ENCODE measurements at regions not wholly inside any gene's neighbourhood (a gene's known extent, or its start where the extent isn't known, plus 50 kb on each side); places are given as distances from the start of the nearest gene placed in this dataset.

GRCh38 chr2:43044093-43044681, 182.2 kb downstream of the ZFP36L2 start:
- no peaks in the 10 kb centered on the region for H3K27me3 ChIP-seq (ENCODE audit: control insufficient read depth in 2 of 2, insufficient read depth in 2 of 2, low read length in 2 of 2)
- peaks cover 7 to 9% of the 10 kb centered on the region in 2 donors for H3K4me1 ChIP-seq (ENCODE audit: control insufficient read depth in 2 of 2, insufficient read depth in 2 of 2, low read length in 2 of 2)
- no peaks in the 10 kb centered on the region for H3K36me3 ChIP-seq (ENCODE audit: control insufficient read depth in 2 of 2, insufficient read depth in 2 of 2, low read length in 2 of 2)
- no peak overlapping the region for H3K4me3 ChIP-seq (ENCODE audit: low read length in 2 of 2)
- H3K27ac ChIP-seq (ENCODE audit: low read depth in 2 of 2, low read length in 2 of 2): no peak overlapping the region
- no peak overlapping the region for H3K9ac ChIP-seq (ENCODE audit: low read depth in 1 of 2, low read length in 2 of 2)
- no peaks in the 10 kb centered on the region for H3K9me3 ChIP-seq (ENCODE audit: control insufficient read depth in 2 of 2, low read length in 2 of 2)

- Histone ChIP-seq H3K4me1 (ENCODE audit: control insufficient read depth in 2 of 2, insufficient read depth in 2 of 2, low read length in 2 of 2) (peaks cover 7 to 9% of the 10 kb centered on the region in 2 donors), H3K36me3 (ENCODE audit: control insufficient read depth in 2 of 2, insufficient read depth in 2 of 2, low read length in 2 of 2) (no peaks in the 10 kb centered on the region), H3K27me3 (ENCODE audit: control insufficient read depth in 2 of 2, insufficient read depth in 2 of 2, low read length in 2 of 2) (no peaks in the 10 kb centered on the region), H3K4me3 (ENCODE audit: low read length in 2 of 2) (no peak overlapping the region), H3K9me3 (ENCODE audit: control insufficient read depth in 2 of 2, low read length in 2 of 2) (no peaks in the 10 kb centered on the region), H3K9ac (ENCODE audit: low read depth in 1 of 2, low read length in 2 of 2) (no peak overlapping the region), H3K27ac (ENCODE audit: low read depth in 2 of 2, low read length in 2 of 2) (no peak overlapping the region)
Observed at GRCh38 chr2:43043553-43043870, 182.9 kb downstream of the ZFP36L2 start.

- no peak overlapping the region for H3K9ac ChIP-seq (ENCODE audit: low read depth in 1 of 2, low read length in 2 of 2)
Observed at GRCh38 chr2:43041661-43042360, 184.6 kb downstream of the ZFP36L2 start.

GRCh38 chr2:43041173-43041591, 185.2 kb downstream of the ZFP36L2 start:
- peaks cover 4 to 9% of the 10 kb centered on the region in 2 donors for H3K4me1 ChIP-seq (ENCODE audit: control insufficient read depth in 2 of 2, insufficient read depth in 2 of 2, low read length in 2 of 2)
- H3K27me3 ChIP-seq (ENCODE audit: control insufficient read depth in 2 of 2, insufficient read depth in 2 of 2, low read length in 2 of 2): no peaks in the 10 kb centered on the region
- H3K4me3 ChIP-seq (ENCODE audit: low read length in 2 of 2): no peak overlapping the region
- H3K27ac ChIP-seq (ENCODE audit: low read depth in 2 of 2, low read length in 2 of 2): no peak overlapping the region
- no peaks in the 10 kb centered on the region for H3K9me3 ChIP-seq (ENCODE audit: control insufficient read depth in 2 of 2, low read length in 2 of 2)
- no peaks in the 10 kb centered on the region for H3K36me3 ChIP-seq (ENCODE audit: control insufficient read depth in 2 of 2, insufficient read depth in 2 of 2, low read length in 2 of 2)
- H3K9ac ChIP-seq (ENCODE audit: low read depth in 1 of 2, low read length in 2 of 2): no peak overlapping the region

More at GRCh38 chr2:43041661-43042360, 184.6 kb downstream of the ZFP36L2 start:
- H3K27me3 ChIP-seq (ENCODE audit: control insufficient read depth in 2 of 2, insufficient read depth in 2 of 2, low read length in 2 of 2): no peaks in the 10 kb centered on the region
- peaks cover 7 to 9% of the 10 kb centered on the region in 2 donors for H3K4me1 ChIP-seq (ENCODE audit: control insufficient read depth in 2 of 2, insufficient read depth in 2 of 2, low read length in 2 of 2)
- no peaks in the 10 kb centered on the region for H3K9me3 ChIP-seq (ENCODE audit: control insufficient read depth in 2 of 2, low read length in 2 of 2)
- no peaks in the 10 kb centered on the region for H3K36me3 ChIP-seq (ENCODE audit: control insufficient read depth in 2 of 2, insufficient read depth in 2 of 2, low read length in 2 of 2)
- no peak overlapping the region for H3K27ac ChIP-seq (ENCODE audit: low read depth in 2 of 2, low read length in 2 of 2)
- H3K4me3 ChIP-seq (ENCODE audit: low read length in 2 of 2): no peak overlapping the region

- no peak overlapping the region for H3K4me3 ChIP-seq (ENCODE audit: low read length in 2 of 2)
- H3K9me3 ChIP-seq (ENCODE audit: control insufficient read depth in 2 of 2, low read length in 2 of 2): no peaks in the 10 kb centered on the region
- H3K27me3 ChIP-seq (ENCODE audit: control insufficient read depth in 2 of 2, insufficient read depth in 2 of 2, low read length in 2 of 2): no peaks in the 10 kb centered on the region
- H3K27ac ChIP-seq (ENCODE audit: low read depth in 2 of 2, low read length in 2 of 2): no peak overlapping the region
- H3K9ac ChIP-seq (ENCODE audit: low read depth in 1 of 2, low read length in 2 of 2): no peak overlapping the region
- H3K36me3 ChIP-seq (ENCODE audit: control insufficient read depth in 2 of 2, insufficient read depth in 2 of 2, low read length in 2 of 2): no peaks in the 10 kb centered on the region
- peaks cover 4 to 9% of the 10 kb centered on the region in 2 donors for H3K4me1 ChIP-seq (ENCODE audit: control insufficient read depth in 2 of 2, insufficient read depth in 2 of 2, low read length in 2 of 2)
Observed at GRCh38 chr2:43040084-43040854, 186.1 kb downstream of the ZFP36L2 start.

- Histone ChIP-seq H3K9ac (ENCODE audit: low read depth in 1 of 2, low read length in 2 of 2) (no peak overlapping the region), H3K9me3 (ENCODE audit: control insufficient read depth in 2 of 2, low read length in 2 of 2) (no peaks in the 10 kb centered on the region), H3K36me3 (ENCODE audit: control insufficient read depth in 2 of 2, insufficient read depth in 2 of 2, low read length in 2 of 2) (no peaks in the 10 kb centered on the region), H3K27me3 (ENCODE audit: control insufficient read depth in 2 of 2, insufficient read depth in 2 of 2, low read length in 2 of 2) (no peaks in the 10 kb centered on the region), H3K27ac (ENCODE audit: low read depth in 2 of 2, low read length in 2 of 2) (no peak overlapping the region), H3K4me3 (ENCODE audit: low read length in 2 of 2) (no peak overlapping the region), H3K4me1 (ENCODE audit: control insufficient read depth in 2 of 2, insufficient read depth in 2 of 2, low read length in 2 of 2) (peaks cover 4 to 9% of the 10 kb centered on the region in 2 donors)
Observed at GRCh38 chr2:43039376-43040080, 186.9 kb downstream of the ZFP36L2 start.

GRCh38 chr2:43038696-43039094, 187.7 kb downstream of the ZFP36L2 start:
- Histone ChIP-seq H3K9ac (ENCODE audit: low read depth in 1 of 2, low read length in 2 of 2) (no peak overlapping the region), H3K27ac (ENCODE audit: low read depth in 2 of 2, low read length in 2 of 2) (no peak overlapping the region), H3K27me3 (ENCODE audit: control insufficient read depth in 2 of 2, insufficient read depth in 2 of 2, low read length in 2 of 2) (no peaks in the 10 kb centered on the region), H3K4me1 (ENCODE audit: control insufficient read depth in 2 of 2, insufficient read depth in 2 of 2, low read length in 2 of 2) (peaks cover 4 to 12% of the 10 kb centered on the region in 2 donors), H3K9me3 (ENCODE audit: control insufficient read depth in 2 of 2, low read length in 2 of 2) (no peaks in the 10 kb centered on the region), H3K36me3 (ENCODE audit: control insufficient read depth in 2 of 2, insufficient read depth in 2 of 2, low read length in 2 of 2) (no peaks in the 10 kb centered on the region), H3K4me3 (ENCODE audit: low read length in 2 of 2) (no peak overlapping the region)

- no peaks in the 10 kb centered on the region for H3K27me3 ChIP-seq (ENCODE audit: control insufficient read depth in 2 of 2, insufficient read depth in 2 of 2, low read length in 2 of 2)
- no peak overlapping the region for H3K27ac ChIP-seq (ENCODE audit: low read depth in 2 of 2, low read length in 2 of 2)
- H3K36me3 ChIP-seq (ENCODE audit: control insufficient read depth in 2 of 2, insufficient read depth in 2 of 2, low read length in 2 of 2): no peaks in the 10 kb centered on the region
- no peak overlapping the region for H3K4me3 ChIP-seq (ENCODE audit: low read length in 2 of 2)
- H3K9me3 ChIP-seq (ENCODE audit: control insufficient read depth in 2 of 2, low read length in 2 of 2): no peaks in the 10 kb centered on the region
- H3K9ac ChIP-seq (ENCODE audit: low read depth in 1 of 2, low read length in 2 of 2): no peak overlapping the region
- H3K4me1 ChIP-seq (ENCODE audit: control insufficient read depth in 2 of 2, insufficient read depth in 2 of 2, low read length in 2 of 2): peaks cover 8 to 17% of the 10 kb centered on the region in 2 donors
Observed at GRCh38 chr2:43038034-43038695, 188.2 kb downstream of the ZFP36L2 start.

GRCh38 chr2:43035922-43036321, 190.5 kb downstream of the ZFP36L2 start:
- H3K4me1 ChIP-seq (ENCODE audit: control insufficient read depth in 2 of 2, insufficient read depth in 2 of 2, low read length in 2 of 2): peaks cover 17 to 26% of the 10 kb centered on the region in 2 donors

More at GRCh38 chr2:43035922-43036321, 190.5 kb downstream of the ZFP36L2 start:
- H3K27ac ChIP-seq (ENCODE audit: low read depth in 2 of 2, low read length in 2 of 2): no peak overlapping the region
- H3K27me3 ChIP-seq (ENCODE audit: control insufficient read depth in 2 of 2, insufficient read depth in 2 of 2, low read length in 2 of 2): no peaks in the 10 kb centered on the region
- H3K9me3 ChIP-seq (ENCODE audit: control insufficient read depth in 2 of 2, low read length in 2 of 2): no peaks in the 10 kb centered on the region
- no peaks in the 10 kb centered on the region for H3K36me3 ChIP-seq (ENCODE audit: control insufficient read depth in 2 of 2, insufficient read depth in 2 of 2, low read length in 2 of 2)
- H3K9ac ChIP-seq (ENCODE audit: low read depth in 1 of 2, low read length in 2 of 2): no peak overlapping the region
- no peak overlapping the region for H3K4me3 ChIP-seq (ENCODE audit: low read length in 2 of 2)

Data from mucosa of rectum (tissue), 2 donors.